Esophagus squamous epithelium (tissue), 4 donors: ENCODE measurements at regions not wholly inside any gene's neighbourhood (a gene's known extent, or its start where the extent isn't known, plus 50 kb on each side); places are given as distances from the start of the nearest gene placed in this dataset.

ENCODE experiments used
- POLR2A ChIP-seq, 4 donors: fragments of 450-650 bp; IDR thresholded peaks; one replicate each; pipeline ENCODE4 v1.6.1; 2017; ENCODE audit warnings: antibody characterized with exemption in 4 of 4, mild to moderate bottlenecking in 4 of 4, moderate library complexity in 3 of 4
- TF ChIP-seq, protein P1 (sequence below), 6 experiments: fragments of 450-650 bp in 4 of 6; fragments of 200-600 bp in 2 of 6; sonication (generic) in 2 of 6; IDR thresholded peaks; one replicate each; pipeline ENCODE4 v1.5.1; 2016 to 2019; ENCODE audit warnings: antibody characterized with exemption in 6 of 6, mild to moderate bottlenecking in 4 of 6, moderate library complexity in 4 of 6

DNA sequence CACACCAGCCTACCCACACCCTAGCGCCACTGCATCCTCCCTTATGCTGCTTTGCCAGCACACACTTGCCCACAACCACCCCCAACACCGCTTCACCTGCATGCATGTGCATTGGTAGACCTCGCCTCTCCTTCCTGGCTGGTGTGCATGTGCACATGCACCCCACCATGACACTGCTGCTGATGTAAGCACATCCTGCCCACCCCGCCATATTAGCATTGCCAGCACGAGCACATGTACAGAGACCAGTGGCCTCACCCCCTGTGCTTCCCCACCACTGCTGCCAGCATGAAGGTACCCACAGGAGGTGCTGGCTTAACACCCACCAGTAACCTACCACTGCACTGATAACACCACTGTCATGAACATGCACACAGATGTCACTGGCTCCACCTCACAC is 218.2 kb downstream of the SLCO4C1 start:
- TF ChIP-seq, protein P1, sequence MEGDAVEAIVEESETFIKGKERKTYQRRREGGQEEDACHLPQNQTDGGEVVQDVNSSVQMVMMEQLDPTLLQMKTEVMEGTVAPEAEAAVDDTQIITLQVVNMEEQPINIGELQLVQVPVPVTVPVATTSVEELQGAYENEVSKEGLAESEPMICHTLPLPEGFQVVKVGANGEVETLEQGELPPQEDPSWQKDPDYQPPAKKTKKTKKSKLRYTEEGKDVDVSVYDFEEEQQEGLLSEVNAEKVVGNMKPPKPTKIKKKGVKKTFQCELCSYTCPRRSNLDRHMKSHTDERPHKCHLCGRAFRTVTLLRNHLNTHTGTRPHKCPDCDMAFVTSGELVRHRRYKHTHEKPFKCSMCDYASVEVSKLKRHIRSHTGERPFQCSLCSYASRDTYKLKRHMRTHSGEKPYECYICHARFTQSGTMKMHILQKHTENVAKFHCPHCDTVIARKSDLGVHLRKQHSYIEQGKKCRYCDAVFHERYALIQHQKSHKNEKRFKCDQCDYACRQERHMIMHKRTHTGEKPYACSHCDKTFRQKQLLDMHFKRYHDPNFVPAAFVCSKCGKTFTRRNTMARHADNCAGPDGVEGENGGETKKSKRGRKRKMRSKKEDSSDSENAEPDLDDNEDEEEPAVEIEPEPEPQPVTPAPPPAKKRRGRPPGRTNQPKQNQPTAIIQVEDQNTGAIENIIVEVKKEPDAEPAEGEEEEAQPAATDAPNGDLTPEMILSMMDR (IDR thresholded peaks at IDR 0.05) = no peak
- TF ChIP-seq POLR2A (IDR thresholded peaks at IDR 0.05) = no peak
